ENCODE measurements at regions not wholly inside any gene's neighbourhood (a gene's known extent, or its start where the extent isn't known, plus 50 kb on each side); places are given as distances from the start of the nearest gene placed in this dataset.

GRCh38 chr3:27641888-27642601, 80.1 kb downstream of the EOMES start:
- TF ChIP-seq CTCF (conservative IDR thresholded peaks at IDR 0.05; ENCODE audit: low read length): no peak
- no peak for TF ChIP-seq EZH2phosphoT487 (IDR thresholded peaks at IDR 0.05; ENCODE audit: borderline replicate concordance)
